ENCODE measurements at regions not wholly inside any gene's neighbourhood (a gene's known extent, or its start where the extent isn't known, plus 50 kb on each side); places are given as distances from the start of the nearest gene placed in this dataset.

DNA sequence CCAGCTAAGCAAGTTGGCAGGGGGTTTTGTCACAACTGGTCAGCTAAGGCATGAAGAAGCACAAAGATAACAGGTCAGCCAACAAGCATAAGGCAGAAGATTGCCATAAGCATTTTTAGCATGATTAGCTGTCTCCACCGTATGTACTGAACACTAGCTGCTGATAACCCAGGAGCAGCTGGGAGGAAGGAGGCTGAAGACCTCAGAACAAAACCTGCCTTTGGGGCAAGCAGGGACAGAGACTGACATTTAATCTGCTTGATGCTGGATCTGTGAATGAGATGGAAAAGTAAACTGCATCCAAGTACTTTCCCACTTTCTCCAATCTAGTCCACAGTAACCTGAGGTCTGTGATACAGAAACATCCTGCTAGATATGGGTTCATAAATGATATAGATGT lies 353.0 kb upstream of the MAP3K7 start:
- H3K23me2 ChIP-seq (ENCODE audit: low read depth, low read length), result no peaks in the 10 kb centered on the region
- TF ChIP-seq BRCA1 (IDR thresholded peaks at IDR 0.05; ENCODE audit: low read depth, low read length) (no peak), JUN (IDR thresholded peaks at IDR 0.05; ENCODE audit: low read depth, low read length) (no peak), CHD1 (IDR thresholded peaks at IDR 0.05; ENCODE audit: low read depth, low read length) (no peak)
- H2BK120ac ChIP-seq (replicated peaks; ENCODE audit: low read depth, low read length), result no peak overlapping the region
- FAIRE-seq, result no peak
- H3K4me1 ChIP-seq (replicated peaks in 1 of 4; ENCODE audit: control insufficient read depth in 3 of 4, insufficient read depth in 4 of 4, low read length in 3 of 4), result no peaks in the 10 kb centered on the region
- no peak for DNase-seq (ENCODE audit: low read depth in 1 of 2, low spot score in 2 of 2)
- H3K9ac ChIP-seq (replicated peaks in 1 of 4; ENCODE audit: extremely low read depth in 1 of 4, low read depth in 3 of 4, low read length in 3 of 4), result no peak overlapping the region
- H3K4me3 ChIP-seq (ENCODE audit: extremely low read depth in 1 of 4, insufficient read depth in 2 of 4, low read depth in 3 of 4, low read length in 4 of 4), result no peak overlapping the region
- H4K8ac ChIP-seq (ENCODE audit: extremely low read depth, insufficient read depth, low read length), result no peak overlapping the region
- H3K4me2 ChIP-seq (ENCODE audit: insufficient read depth in 1 of 2, low read depth in 2 of 2, low read length in 2 of 2), result no peak overlapping the region
- no peaks in the 10 kb centered on the region for H3K36me3 ChIP-seq (ENCODE audit: control insufficient read depth in 2 of 4, insufficient read depth in 4 of 4, low read length in 3 of 4)
- POLR2A ChIA-PET (ENCODE audit: partially characterized antibody), result no interaction called here
- H3K79me2 ChIP-seq (ENCODE audit: control insufficient read depth in 1 of 2, insufficient read depth in 2 of 2, low read length in 2 of 2), result no peaks in the 10 kb centered on the region
- H2AFZ ChIP-seq (ENCODE audit: low read length), result no peak overlapping the region
- no peak overlapping the region for H3K18ac ChIP-seq (ENCODE audit: extremely low read depth, low read length)
- no peak overlapping the region for H3K4ac ChIP-seq (replicated peaks; ENCODE audit: insufficient read length, low read depth, low read length)
- H3K9me3 ChIP-seq (ENCODE audit: insufficient read depth in 2 of 2, low read depth in 1 of 2, low read length in 1 of 2), result no peaks in the 10 kb centered on the region
- H3K56ac ChIP-seq (replicated peaks; ENCODE audit: insufficient read length, low read depth, low read length), result no peak overlapping the region
- peak overlapping the region; percentile 36; the same call in 1 of the 2 replicates for H2BK20ac ChIP-seq (ENCODE audit: low read length)
- no peak overlapping the region for H3K23ac ChIP-seq (ENCODE audit: insufficient read length)
- H2AK5ac ChIP-seq (ENCODE audit: low read depth, low read length), result no peak overlapping the region
- H3K14ac ChIP-seq (ENCODE audit: insufficient read length), result no peak overlapping the region
- no peak overlapping the region for H4K91ac ChIP-seq (replicated peaks; ENCODE audit: insufficient read length, low read length)
- H2BK15ac ChIP-seq (ENCODE audit: low read length), result no peak overlapping the region
- H4K5ac ChIP-seq (ENCODE audit: insufficient read length, low read depth, low read length), result no peak overlapping the region
- H3K27me3 ChIP-seq (replicated peaks in 1 of 4; ENCODE audit: control insufficient read depth in 3 of 4, extremely low read depth in 1 of 4, insufficient read depth in 3 of 4, low read length in 3 of 4), result no peaks in the 10 kb centered on the region
- H3K79me1 ChIP-seq (ENCODE audit: low read depth, low read length), result no peaks in the 10 kb centered on the region
- no peaks in the 10 kb centered on the region for H4K20me1 ChIP-seq (replicated peaks in 1 of 2; ENCODE audit: control insufficient read depth in 1 of 2, insufficient read depth in 2 of 2, low read length in 2 of 2)
- CTCF ChIA-PET (ENCODE audit: partially characterized antibody), result interaction anchor here (0.9 to 4.3 kb wide), 13 partner anchors 11 to 993 kb away, joined by 3 to 34 read pairs (median 6); no protein-coding TSS in a partner anchor
- no peak overlapping the region for H2BK5ac ChIP-seq (ENCODE audit: low read depth, low read length)
- no peak overlapping the region; the same call in 1 of the 2 replicates for H2BK12ac ChIP-seq (ENCODE audit: low read depth, low read length)
- H3K27ac ChIP-seq (ENCODE audit: low read depth, low read length), result no peak overlapping the region
- 89% methylated on average over 1 of the region's 1 CpG; no CpG with 5 or more reads in 1 of the 2 experiments for WGBS, 2 experiments (ENCODE audit: extremely low coverage in 1 of 2, insufficient coverage in 1 of 2, insufficient read length in 1 of 2, insufficient replicate concordance in 2 of 2, low coverage in 1 of 2, low lambda C conversion rate in 2 of 2, missing lambda C conversion rate in 1 of 2)

Data from H1 (cell line).